ENCODE measurements at regions not wholly inside any gene's neighbourhood (a gene's known extent, or its start where the extent isn't known, plus 50 kb on each side); places are given as distances from the start of the nearest gene placed in this dataset.

GRCh38 chr3:59341459-59341858 is 291.6 kb upstream of the CFAP20DC start:
- Histone ChIP-seq H3K27ac (no peak overlapping the region), H3K4me3 (no peak overlapping the region), H3K4me1 (no peaks in the 10 kb centered on the region), H3K9me3 (no peaks in the 10 kb centered on the region), H3K4me2 (no peak overlapping the region)
- no peak for ATAC-seq
- ChIA-PET CTCF (interaction anchor here (0.6 kb wide), 1 partner anchor 347 kb away, joined by 4 read pairs; no protein-coding TSS in a partner anchor), POLR2A (no interaction called here)
- TF ChIP-seq BCL3 (IDR thresholded peaks at IDR 0.05) (no peak), PBX3 (IDR thresholded peaks at IDR 0.05) (no peak), MAZ (IDR thresholded peaks at IDR 0.05; ENCODE audit: borderline replicate concordance, low read depth, low read length) (no peak), FOSB (CRISPR knock-in tag; IDR thresholded peaks at IDR 0.05) (no peak), SMC3 (IDR thresholded peaks at IDR 0.05) (no peak), HOXB13 (CRISPR knock-in tag; IDR thresholded peaks at IDR 0.05; ENCODE audit: low read depth) (no peak), EP300 (IDR thresholded peaks at IDR 0.05) (no peak), KDM1A (IDR thresholded peaks at IDR 0.05; ENCODE audit: low read depth) (no peak)
- TF ChIP-seq, protein P1, sequence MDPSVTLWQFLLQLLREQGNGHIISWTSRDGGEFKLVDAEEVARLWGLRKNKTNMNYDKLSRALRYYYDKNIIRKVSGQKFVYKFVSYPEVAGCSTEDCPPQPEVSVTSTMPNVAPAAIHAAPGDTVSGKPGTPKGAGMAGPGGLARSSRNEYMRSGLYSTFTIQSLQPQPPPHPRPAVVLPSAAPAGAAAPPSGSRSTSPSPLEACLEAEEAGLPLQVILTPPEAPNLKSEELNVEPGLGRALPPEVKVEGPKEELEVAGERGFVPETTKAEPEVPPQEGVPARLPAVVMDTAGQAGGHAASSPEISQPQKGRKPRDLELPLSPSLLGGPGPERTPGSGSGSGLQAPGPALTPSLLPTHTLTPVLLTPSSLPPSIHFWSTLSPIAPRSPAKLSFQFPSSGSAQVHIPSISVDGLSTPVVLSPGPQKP (IDR thresholded peaks at IDR 0.05; ENCODE audit: low read depth, low read length): no peak
- DNase-seq (ENCODE audit: low read depth in 1 of 2, low spot score in 1 of 2): no peak
- FAIRE-seq: no peak
- 52% methylated on average over 4 of the region's 4 CpGs for WGBS (ENCODE audit: missing lambda C conversion rate)

- H3K27ac ChIP-seq: no peak overlapping the region
- ChIA-PET POLR2A (no interaction called here), CTCF (no interaction called here)
- 24% methylated on average over 3 of the region's 3 CpGs for WGBS (ENCODE audit: missing lambda C conversion rate)
- no peak for TF ChIP-seq KDM1A (IDR thresholded peaks at IDR 0.05; ENCODE audit: low read depth)
- TF ChIP-seq MAZ (IDR thresholded peaks at IDR 0.05; ENCODE audit: borderline replicate concordance, low read depth, low read length): no peak
- no peak for TF ChIP-seq CHD4 (IDR thresholded peaks at IDR 0.05; ENCODE audit: borderline replicate concordance)
- TF ChIP-seq RNF2 (IDR thresholded peaks at IDR 0.05; ENCODE audit: borderline replicate concordance, low read depth): no peak
- no peak for TF ChIP-seq HDAC2 (IDR thresholded peaks at IDR 0.05)
- no peak for TF ChIP-seq MYC (IDR thresholded peaks at IDR 0.05; ENCODE audit: borderline replicate concordance, low read length)
- TF ChIP-seq SREBF2 (IDR thresholded peaks at IDR 0.05): no peak
- TF ChIP-seq KDM5A (IDR thresholded peaks at IDR 0.05): no peak
- H3K9me3 ChIP-seq: no peaks in the 10 kb centered on the region
- no peak for ATAC-seq
- no peak for DNase-seq (ENCODE audit: low read depth in 1 of 2, low spot score in 1 of 2)
- H3K4me2 ChIP-seq: no peak overlapping the region
- FAIRE-seq: no peak
- no peak overlapping the region for H3K4me3 ChIP-seq
- no peaks in the 10 kb centered on the region for H3K4me1 ChIP-seq
Measured at GRCh38 chr3:59339818-59340217, 290.0 kb upstream of the CFAP20DC start.

GRCh38 chr3:59338934-59339333 is 289.1 kb upstream of the CFAP20DC start:
- ChIA-PET POLR2A (no interaction called here), CTCF (no interaction called here)
- Histone ChIP-seq H3K27ac (no peak overlapping the region), H3K4me2 (no peak overlapping the region), H3K4me1 (no peaks in the 10 kb centered on the region), H3K4me3 (no peak overlapping the region), H3K9me3 (no peaks in the 10 kb centered on the region)
- no peak for ATAC-seq
- no peak for FAIRE-seq
- DNase-seq (ENCODE audit: low read depth in 1 of 2, low spot score in 1 of 2): no peak
- 42% methylated on average over 7 of the region's 7 CpGs for WGBS (ENCODE audit: missing lambda C conversion rate)
- TF ChIP-seq HOXB5 (CRISPR knock-in tag; IDR thresholded peaks at IDR 0.05): no peak
- TF ChIP-seq RNF2 (IDR thresholded peaks at IDR 0.05; ENCODE audit: borderline replicate concordance, low read depth): no peak
- no peak for TF ChIP-seq NR3C1 (IDR thresholded peaks at IDR 0.05)
- no peak for TF ChIP-seq REST (IDR thresholded peaks at IDR 0.05)
- no peak for TF ChIP-seq GATA3 (IDR thresholded peaks at IDR 0.05; ENCODE audit: borderline replicate concordance)
